ENCODE measurements at regions not wholly inside any gene's neighbourhood (a gene's known extent, or its start where the extent isn't known, plus 50 kb on each side); places are given as distances from the start of the nearest gene placed in this dataset.

DNA sequence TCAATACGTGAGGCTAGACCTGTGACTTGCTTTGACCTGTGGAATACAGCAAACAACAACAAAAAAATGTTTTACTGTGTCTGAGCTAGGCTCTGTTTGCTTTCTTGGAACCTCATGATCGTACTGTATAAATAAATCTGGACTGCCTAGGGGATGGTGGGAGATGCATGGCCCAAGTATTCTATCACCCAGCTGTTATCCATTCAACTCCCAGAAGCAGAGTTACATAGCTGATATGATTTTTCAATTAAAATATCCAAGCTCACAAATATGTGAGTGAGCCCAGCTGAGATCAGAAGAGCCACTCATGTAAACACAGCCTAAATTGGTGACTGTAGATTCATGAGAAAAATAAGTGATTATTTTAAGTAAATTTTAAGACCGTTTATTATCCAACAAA is 154.1 kb upstream of the THUMPD2 start:
- H3K4me3 ChIP-seq (ENCODE audit: low read depth, low read length): no peak overlapping the region
- no peak for TF ChIP-seq MAX (IDR thresholded peaks at IDR 0.05; ENCODE audit: low read depth, low read length)
- TF ChIP-seq MYC (IDR thresholded peaks at IDR 0.05; ENCODE audit: low read depth, low read length): no peak
- TF ChIP-seq POLR2A (IDR thresholded peaks at IDR 0.05; ENCODE audit: extremely low read depth, insufficient read length): no peak
- TF ChIP-seq, protein P1, sequence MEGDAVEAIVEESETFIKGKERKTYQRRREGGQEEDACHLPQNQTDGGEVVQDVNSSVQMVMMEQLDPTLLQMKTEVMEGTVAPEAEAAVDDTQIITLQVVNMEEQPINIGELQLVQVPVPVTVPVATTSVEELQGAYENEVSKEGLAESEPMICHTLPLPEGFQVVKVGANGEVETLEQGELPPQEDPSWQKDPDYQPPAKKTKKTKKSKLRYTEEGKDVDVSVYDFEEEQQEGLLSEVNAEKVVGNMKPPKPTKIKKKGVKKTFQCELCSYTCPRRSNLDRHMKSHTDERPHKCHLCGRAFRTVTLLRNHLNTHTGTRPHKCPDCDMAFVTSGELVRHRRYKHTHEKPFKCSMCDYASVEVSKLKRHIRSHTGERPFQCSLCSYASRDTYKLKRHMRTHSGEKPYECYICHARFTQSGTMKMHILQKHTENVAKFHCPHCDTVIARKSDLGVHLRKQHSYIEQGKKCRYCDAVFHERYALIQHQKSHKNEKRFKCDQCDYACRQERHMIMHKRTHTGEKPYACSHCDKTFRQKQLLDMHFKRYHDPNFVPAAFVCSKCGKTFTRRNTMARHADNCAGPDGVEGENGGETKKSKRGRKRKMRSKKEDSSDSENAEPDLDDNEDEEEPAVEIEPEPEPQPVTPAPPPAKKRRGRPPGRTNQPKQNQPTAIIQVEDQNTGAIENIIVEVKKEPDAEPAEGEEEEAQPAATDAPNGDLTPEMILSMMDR (IDR thresholded peaks at IDR 0.05; ENCODE audit: low read depth, low read length): no peak
- DNase-seq (ENCODE audit: low read depth): no peak

GRCh38 chr2:39932198-39932597 is 153.1 kb upstream of the THUMPD2 start:
- H3K4me3 ChIP-seq (ENCODE audit: low read depth, low read length): no peak overlapping the region
- no peak for DNase-seq (ENCODE audit: low read depth)
- TF ChIP-seq MAX (IDR thresholded peaks at IDR 0.05; ENCODE audit: low read depth, low read length): no peak
- TF ChIP-seq POLR2A (IDR thresholded peaks at IDR 0.05; ENCODE audit: extremely low read depth, insufficient read length): no peak
- no peak for TF ChIP-seq MYC (IDR thresholded peaks at IDR 0.05; ENCODE audit: low read depth, low read length)
- TF ChIP-seq, protein P1 (IDR thresholded peaks at IDR 0.05; ENCODE audit: low read depth, low read length): no peak

- H3K4me3 ChIP-seq (ENCODE audit: low read depth, low read length): no peak overlapping the region
- TF ChIP-seq MYC (IDR thresholded peaks at IDR 0.05; ENCODE audit: low read depth, low read length): no peak
- TF ChIP-seq, protein P1 (IDR thresholded peaks at IDR 0.05; ENCODE audit: low read depth, low read length): no peak
- no peak for TF ChIP-seq POLR2A (IDR thresholded peaks at IDR 0.05; ENCODE audit: extremely low read depth, insufficient read length)
- TF ChIP-seq MAX (IDR thresholded peaks at IDR 0.05; ENCODE audit: low read depth, low read length): no peak
- DNase-seq (ENCODE audit: low read depth): no peak
Observed at GRCh38 chr2:39930175-39930917, 151.3 kb upstream of the THUMPD2 start.

DNA sequence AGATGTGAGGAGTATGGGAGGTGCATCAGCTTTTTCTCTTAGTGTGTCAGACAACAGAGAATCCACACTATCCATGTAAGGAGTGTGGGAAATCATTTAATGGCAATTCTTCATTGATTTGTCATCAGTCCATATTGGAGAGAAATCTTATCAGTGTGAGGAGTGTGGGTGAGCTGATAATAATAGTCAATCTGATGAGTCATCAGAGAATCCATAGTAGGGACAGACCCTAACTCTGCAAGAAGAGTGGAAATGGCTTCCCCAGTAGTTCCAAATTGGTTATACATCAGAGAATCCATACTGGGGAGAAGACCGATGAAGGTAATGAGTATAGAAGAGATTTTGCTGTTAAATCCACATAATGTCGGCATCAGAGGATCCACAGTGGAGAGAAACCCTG is 150.5 kb upstream of the THUMPD2 start:
- TF ChIP-seq, protein P1 (IDR thresholded peaks at IDR 0.05; ENCODE audit: low read depth, low read length): no peak
- TF ChIP-seq POLR2A (IDR thresholded peaks at IDR 0.05; ENCODE audit: extremely low read depth, insufficient read length) (no peak), MAX (IDR thresholded peaks at IDR 0.05; ENCODE audit: low read depth, low read length) (no peak), MYC (IDR thresholded peaks at IDR 0.05; ENCODE audit: low read depth, low read length) (no peak)
- DNase-seq (ENCODE audit: low read depth): no peak
- H3K4me3 ChIP-seq (ENCODE audit: low read depth, low read length): no peak overlapping the region

- H3K4me3 ChIP-seq (ENCODE audit: low read depth, low read length): no peak overlapping the region
- TF ChIP-seq MYC (IDR thresholded peaks at IDR 0.05; ENCODE audit: low read depth, low read length): no peak
- TF ChIP-seq, protein P1 (IDR thresholded peaks at IDR 0.05; ENCODE audit: low read depth, low read length): no peak
- TF ChIP-seq MAX (IDR thresholded peaks at IDR 0.05; ENCODE audit: low read depth, low read length): no peak
- no peak for TF ChIP-seq POLR2A (IDR thresholded peaks at IDR 0.05; ENCODE audit: extremely low read depth, insufficient read length)
- DNase-seq (ENCODE audit: low read depth): no peak
Observed at GRCh38 chr2:39925312-39925711, 146.3 kb upstream of the THUMPD2 start.

All from NB4 (cell line).